IMR-90 (cell line): ENCODE measurements at regions not wholly inside any gene's neighbourhood (a gene's known extent, or its start where the extent isn't known, plus 50 kb on each side); places are given as distances from the start of the nearest gene placed in this dataset.

Source experiments
- ATAC-seq: fragments of 200-7000 bp; cut with Tn5 transposase; 2 replicates; pipeline ENCODE4 v1.9.1; 2020; ENCODE audit warnings: low read depth, mild to moderate bottlenecking, moderate library complexity
- BruUV-seq: library from RNA; stranded (reverse); fragments of 400-500 nt; replicated peaks from 2 replicates; lab custom pipeline; 2021; lab: Mats Ljungman, UMichigan
- CTCF ChIA-PET: fragments of 300-600 bp; formaldehyde crosslinking; extraction: SDS; loops from one replicate; lab custom pipeline; 2021; ENCODE audit warnings: antibody characterized with exemption; lab: Yijun Ruan, JAX
- POLR2A ChIA-PET: fragments of 300-600 bp; sonication (Branson Sonifier 250); formaldehyde crosslinking; loops from one replicate; lab custom pipeline; 2022; ENCODE audit warnings: antibody characterized with exemption; ENCODE audit not compliant: unreplicated experiment; lab: Charles Lee
- DNase-seq: peaks from one replicate; pipeline ENCODE4 v3.0.0; 2013
- H2AFZ ChIP-seq: replicated peaks from 2 replicates; pipeline ENCODE3; 2013; ENCODE audit warnings: low read length, mild to moderate bottlenecking; ENCODE audit not compliant: poor library complexity
- H2AK5ac ChIP-seq: 2 replicates; pipeline ENCODE4 v1.6.1; 2013; ENCODE audit warnings: low read depth, low read length, inconsistent platforms
- H2AK9ac ChIP-seq: replicated peaks from 2 replicates; pipeline ENCODE3; 2013; ENCODE audit warnings: mild to moderate bottlenecking, low read depth, low read length, moderate library complexity; ENCODE audit not compliant: poor library complexity
- H2BK120ac ChIP-seq: 2 replicates; pipeline ENCODE4 v1.6.1; 2013; ENCODE audit warnings: low read depth, low read length, inconsistent platforms
- H2BK15ac ChIP-seq: 3 replicates; pipeline ENCODE4 v1.6.1; 2013; ENCODE audit warnings: low read depth, low read length, inconsistent platforms
- H2BK20ac ChIP-seq: 2 replicates; pipeline ENCODE4 v1.6.1; 2013; ENCODE audit warnings: low read depth, mild to moderate bottlenecking, inconsistent platforms, low read length, moderate library complexity
- H2BK5ac ChIP-seq: 2 replicates; pipeline ENCODE4 v1.6.1; 2013; ENCODE audit warnings: mild to moderate bottlenecking, low read depth, low read length, inconsistent platforms; ENCODE audit not compliant: poor library complexity, severe bottlenecking
- H3K14ac ChIP-seq: replicated peaks from 2 replicates; pipeline ENCODE4 v1.6.1; 2013; ENCODE audit warnings: low read depth, low read length, inconsistent platforms
- H3K18ac ChIP-seq: 2 replicates; pipeline ENCODE4 v1.6.1; 2013; ENCODE audit warnings: low read depth, low read length, control low read depth
- H3K23ac ChIP-seq: 2 replicates; pipeline ENCODE4 v1.6.1; 2013; ENCODE audit warnings: low read depth, low read length, inconsistent platforms
- H3K27ac ChIP-seq: 2 replicates; pipeline ENCODE4 v1.5.1; 2013; ENCODE audit warnings: mild to moderate bottlenecking, control low read depth, low read length; ENCODE audit not compliant: insufficient read depth
- H3K27me3 ChIP-seq: 2 replicates; pipeline ENCODE4 v1.6.1; 2013; ENCODE audit warnings: low read length; ENCODE audit not compliant: control insufficient read depth, insufficient read depth
- H3K36me3 ChIP-seq: 2 replicates; pipeline ENCODE4 v1.6.1; 2013; ENCODE audit warnings: low read length, mixed read lengths; ENCODE audit not compliant: control insufficient read depth, insufficient read depth
- H3K4ac ChIP-seq: 2 replicates; pipeline ENCODE4 v1.6.1; 2013; ENCODE audit warnings: low read depth, low read length, inconsistent platforms
- H3K4me1 ChIP-seq: 2 replicates; pipeline ENCODE4 v1.6.1; 2013; ENCODE audit warnings: low read length, mixed read lengths; ENCODE audit not compliant: control insufficient read depth, insufficient read depth
- H3K4me2 ChIP-seq: 2 replicates; pipeline ENCODE4 v1.6.1; 2013; ENCODE audit warnings: low read depth, mild to moderate bottlenecking, control low read depth, low read length, moderate library complexity
- H3K4me3 ChIP-seq: 2 replicates; pipeline ENCODE4 v1.5.1; 2013; ENCODE audit warnings: low read depth, mild to moderate bottlenecking, control low read depth, low read length, moderate library complexity; ENCODE audit not compliant: insufficient read depth
- H3K56ac ChIP-seq: 2 replicates; pipeline ENCODE4 v1.6.1; 2013; ENCODE audit warnings: low read length, inconsistent platforms; ENCODE audit not compliant: insufficient read depth; ENCODE audit errors: extremely low read depth
- H3K79me1 ChIP-seq, 2 experiments: 2 replicates each; pipeline ENCODE4 v1.6.1; 2013; ENCODE audit warnings: low read length in 2 of 2, inconsistent platforms in 1 of 2, low read depth in 1 of 2
- H3K9ac ChIP-seq: 2 replicates; pipeline ENCODE4 v1.6.1; 2013; ENCODE audit warnings: low read depth, low read length, control low read depth
- H3K9me1 ChIP-seq: 2 replicates; pipeline ENCODE4 v1.6.1; 2013; ENCODE audit warnings: low read length, inconsistent platforms; ENCODE audit not compliant: insufficient read depth
- H3K9me3 ChIP-seq: 2 replicates; pipeline ENCODE4 v1.6.1; 2013; ENCODE audit warnings: low read length; ENCODE audit not compliant: control insufficient read depth, insufficient read depth
- H4K20me1 ChIP-seq: 2 replicates; pipeline ENCODE4 v1.6.1; 2013; ENCODE audit warnings: low read length, inconsistent platforms; ENCODE audit not compliant: insufficient read depth
- H4K5ac ChIP-seq: 2 replicates; pipeline ENCODE4 v1.6.1; 2013; ENCODE audit warnings: mild to moderate bottlenecking, low read depth, low read length, control low read depth
- H4K8ac ChIP-seq, 2 experiments: 2 replicates each; pipeline ENCODE4 v1.6.1; 2013; ENCODE audit warnings: low read depth in 2 of 2, low read length in 2 of 2, control low read depth in 1 of 2, inconsistent platforms in 1 of 2
- H4K91ac ChIP-seq: 2 replicates; pipeline ENCODE4 v1.6.1; 2013; ENCODE audit warnings: low read depth, low read length, inconsistent platforms; ENCODE audit not compliant: insufficient read depth
- BHLHE40 ChIP-seq: fragments of 150-350 bp; IDR thresholded peaks from 2 replicates; pipeline ENCODE4 v1.6.1; 2016; ENCODE audit warnings: mild to moderate bottlenecking, low read depth, low read length
- CEBPB ChIP-seq: IDR thresholded peaks from 2 replicates; pipeline ENCODE4 v1.6.1; 2012; ENCODE audit warnings: low read depth, low read length, improper control_type of control experiment
- MXI1 ChIP-seq: IDR thresholded peaks from 2 replicates; pipeline ENCODE4 v1.6.1; 2012; ENCODE audit warnings: low read depth, mild to moderate bottlenecking, low read length, moderate library complexity, borderline replicate concordance
- SMC3 ChIP-seq: fragments of 150-350 bp; IDR thresholded peaks from 2 replicates; pipeline ENCODE4 v1.6.1; 2016; ENCODE audit warnings: low read depth, mild to moderate bottlenecking, antibody characterized with exemption, low read length, moderate library complexity
- WGBS, 2 experiments: methylation state at CpG; one replicate each; pipeline versions ENCODE4 v1.1.5 to v1.1.7; 2013; ENCODE audit warnings: missing lambda C conversion rate in 2 of 2; ENCODE audit not compliant: insufficient read length in 1 of 2; ENCODE audit errors: extremely low coverage in 2 of 2; 5-methylcytosine and 5-hydroxymethylcytosine counted together
- dilution Hi-C: fragments of 300-500 bp; cut with HindIII; formaldehyde crosslinking; loops from one replicate; pipeline ENCODE4 v1.14.3; 2018; ENCODE audit warnings: low sequenced_read_pairs; ENCODE audit not compliant: unreplicated experiment
- in situ Hi-C: fragments of 300-500 bp; cut with MboI; formaldehyde crosslinking; loops from 3 replicates; pipeline ENCODE4 v1.14.3; 2019; ENCODE audit warnings: low sequenced_read_pairs, inconsistent platforms, mixed read lengths
- intact Hi-C: fragments of 100-400 bp; cut with micrococcal nuclease; formaldehyde crosslinking; loops from 2 replicates; pipeline ENCODE4 v1.10.0; 2022
- TF ChIP-seq, protein P1 (sequence below): fragments of 150-350 bp; IDR thresholded peaks from 2 replicates; pipeline ENCODE4 v1.6.1; 2017; ENCODE audit warnings: mild to moderate bottlenecking, antibody characterized with exemption, low read length, low read depth

DNA sequence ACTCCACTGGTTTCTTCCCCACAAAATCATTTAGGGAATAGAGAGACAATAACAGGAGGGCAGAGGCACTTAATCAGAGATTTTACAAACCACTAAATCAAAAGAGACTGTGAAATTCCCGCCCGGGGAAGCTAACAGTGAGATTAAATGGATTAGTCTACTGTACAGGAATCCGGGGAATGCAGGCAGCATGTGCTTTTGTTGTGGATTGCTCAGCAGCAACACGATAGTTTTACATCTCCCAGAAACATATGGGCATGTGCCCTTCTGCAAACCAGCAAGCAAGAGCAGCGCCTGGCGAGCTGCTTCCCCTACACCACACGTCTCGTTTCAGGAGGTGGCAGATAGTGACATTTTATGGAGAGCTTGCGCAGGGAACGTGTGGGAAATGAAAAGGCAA lies 382.3 kb downstream of the CD83 start:
- no CpG with 5 or more reads among the region's 10 CpGs for WGBS, 2 experiments
- no peaks in the 10 kb centered on the region for H3K9me1 ChIP-seq
- ChIA-PET POLR2A (no interaction called here), CTCF (no interaction called here)
- H2BK20ac ChIP-seq: no peak overlapping the region
- H2BK120ac ChIP-seq: no peak overlapping the region
- no peaks in the 10 kb centered on the region for H3K36me3 ChIP-seq
- no peak overlapping the region for H3K4ac ChIP-seq
- H3K9me3 ChIP-seq: no peaks in the 10 kb centered on the region
- H4K8ac ChIP-seq: no peak overlapping the region
- no peak overlapping the region for H4K5ac ChIP-seq
- no peak overlapping the region for H2AFZ ChIP-seq
- H3K4me1 ChIP-seq: peaks cover 4% of the 10 kb centered on the region
- no peak overlapping the region for H3K27ac ChIP-seq
- no peak overlapping the region for H3K4me3 ChIP-seq
- H2BK5ac ChIP-seq: no peak overlapping the region
- dilution Hi-C loops (no loop called here), in situ Hi-C loops (no loop called here), intact Hi-C loops (no loop called here)
- peak; percentile 87 for DNase-seq
- H2BK15ac ChIP-seq: no peak overlapping the region
- ATAC-seq: peak; percentile 99
- H3K79me1 ChIP-seq: no peaks in the 10 kb centered on the region
- H3K23ac ChIP-seq: no peak overlapping the region
- no peak overlapping the region for H3K18ac ChIP-seq
- no peak overlapping the region for H3K9ac ChIP-seq
- TF ChIP-seq BHLHE40 (peak; percentile 83), SMC3 (no peak), CEBPB (peak; percentile 17; the same call in 1 of the 2 replicates), MXI1 (peak; percentile 85; the same call in 1 of the 2 replicates)
- TF ChIP-seq, protein P1, sequence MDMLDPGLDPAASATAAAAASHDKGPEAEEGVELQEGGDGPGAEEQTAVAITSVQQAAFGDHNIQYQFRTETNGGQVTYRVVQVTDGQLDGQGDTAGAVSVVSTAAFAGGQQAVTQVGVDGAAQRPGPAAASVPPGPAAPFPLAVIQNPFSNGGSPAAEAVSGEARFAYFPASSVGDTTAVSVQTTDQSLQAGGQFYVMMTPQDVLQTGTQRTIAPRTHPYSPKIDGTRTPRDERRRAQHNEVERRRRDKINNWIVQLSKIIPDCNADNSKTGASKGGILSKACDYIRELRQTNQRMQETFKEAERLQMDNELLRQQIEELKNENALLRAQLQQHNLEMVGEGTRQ: peak; percentile 57; the same call in 1 of the 2 replicates
- H2AK9ac ChIP-seq: no peak overlapping the region
- no peak overlapping the region for H3K56ac ChIP-seq
- H3K4me2 ChIP-seq: peak overlapping the region; percentile 15
- H4K91ac ChIP-seq: no peak overlapping the region
- no peak overlapping the region for H3K14ac ChIP-seq
- H3K27me3 ChIP-seq: no peaks in the 10 kb centered on the region
- no peak overlapping the region for H2AK5ac ChIP-seq
- no peaks in the 10 kb centered on the region; the same call in 1 of the 2 replicates for H4K20me1 ChIP-seq
- BruUV-seq: no TSS peak
